Natural killer cell (primary cell): ENCODE measurements at regions not wholly inside any gene's neighbourhood (a gene's known extent, or its start where the extent isn't known, plus 50 kb on each side); places are given as distances from the start of the nearest gene placed in this dataset.

Source experiments
- ATAC-seq, 3 donors: fragments of 150-1000 bp in 2 of 3; fragments of 200-7000 bp in 1 of 3; cut with Tn5 transposase; 1 replicate in 1 of 3; 2 replicates in 2 of 3; pipeline ENCODE4 v1.10.0; 2021; ENCODE audit warnings: mild to moderate bottlenecking in 2 of 3, moderate library complexity in 2 of 3
- DNase-seq, 2 donors: peaks; one replicate each; pipeline versions ENCODE4 v3.0.0 to v3.0.0-alpha.2; 2013 to 2021; ENCODE audit warnings: mixed read lengths in 1 of 2
- H3K27ac ChIP-seq: one replicate; pipeline ENCODE4 v1.5.1; 2013; ENCODE audit warnings: mild to moderate bottlenecking, low read length
- H3K27me3 ChIP-seq: one replicate; pipeline ENCODE4 v1.6.1; 2013; ENCODE audit warnings: low read length; ENCODE audit not compliant: control insufficient read depth, insufficient read depth
- H3K36me3 ChIP-seq: one replicate; pipeline ENCODE4 v1.6.1; 2013; ENCODE audit warnings: low read length; ENCODE audit not compliant: control insufficient read depth, insufficient read depth
- H3K4me1 ChIP-seq: one replicate; pipeline ENCODE4 v1.6.1; 2013; ENCODE audit warnings: low read length; ENCODE audit not compliant: control insufficient read depth, insufficient read depth
- H3K4me3 ChIP-seq: one replicate; pipeline ENCODE4 v1.5.1; 2013; ENCODE audit warnings: low read length
- H3K9me3 ChIP-seq: one replicate; pipeline ENCODE4 v1.6.1; 2013; ENCODE audit warnings: low read length; ENCODE audit not compliant: control insufficient read depth, insufficient read depth
- H3K27ac Mint-ChIP-seq, 2 donors: one replicate each; pipeline ENCODE4 v1.8.0; 2022; ENCODE audit warnings: mild to moderate bottlenecking in 2 of 2, mixed read lengths in 2 of 2, moderate library complexity in 1 of 2
- H3K27me3 Mint-ChIP-seq, 2 donors: one replicate each; pipeline ENCODE4 v1.8.0; 2022; ENCODE audit warnings: low read depth in 2 of 2, mixed read lengths in 2 of 2
- H3K36me3 Mint-ChIP-seq: one replicate; pipeline ENCODE4 v1.8.0; 2022; ENCODE audit warnings: mixed read lengths
- H3K4me1 Mint-ChIP-seq, 2 donors: one replicate each; pipeline ENCODE4 v1.8.0; 2022; ENCODE audit warnings: mixed read lengths in 2 of 2
- H3K4me3 Mint-ChIP-seq: one replicate; pipeline ENCODE4 v1.8.0; 2022; ENCODE audit warnings: mild to moderate bottlenecking, moderate library complexity, mixed read lengths
- H3K9me3 Mint-ChIP-seq, 2 donors: one replicate each; pipeline ENCODE4 v1.8.0; 2022; ENCODE audit warnings: mixed read lengths in 2 of 2
- CTCF ChIP-seq: fragments of 200-600 bp; IDR thresholded peaks from one replicate; pipeline ENCODE4 v1.8.0; 2022; ENCODE audit warnings: antibody characterized with exemption
- WGBS: methylation state at CpG from one replicate; pipeline ENCODE4 v1.1.7; 2013; ENCODE audit warnings: missing lambda C conversion rate; ENCODE audit not compliant: insufficient coverage; 5-methylcytosine and 5-hydroxymethylcytosine counted together
- intact Hi-C: fragments of 100-400 bp; cut with micrococcal nuclease; formaldehyde crosslinking; loops from one replicate; pipeline ENCODE4 v1.14.2; 2022

GRCh38 chr3:148100476-148100875, 597.2 kb upstream of the AGTR1 start:
- ATAC-seq: no peak
- H3K27me3 Mint-ChIP-seq: peaks cover 0 to 6% of the 10 kb centered on the region in 2 donors
- Histone ChIP-seq H3K9me3 (no peaks in the 10 kb centered on the region), H3K4me1 (no peaks in the 10 kb centered on the region), H3K4me3 (no peak overlapping the region), H3K36me3 (no peaks in the 10 kb centered on the region), H3K27me3 (no peaks in the 10 kb centered on the region), H3K27ac (no peak overlapping the region)
- DNase-seq: no peak
- H3K4me3 Mint-ChIP-seq: no peak overlapping the region
- TF ChIP-seq CTCF: no peak
- no peaks in the 10 kb centered on the region for H3K36me3 Mint-ChIP-seq
- H3K4me1 Mint-ChIP-seq: no peaks in the 10 kb centered on the region
- intact Hi-C loops: no loop called here
- H3K27ac Mint-ChIP-seq: no peak overlapping the region
- peaks cover 4% of the 10 kb centered on the region in 2 donors for H3K9me3 Mint-ChIP-seq

DNA sequence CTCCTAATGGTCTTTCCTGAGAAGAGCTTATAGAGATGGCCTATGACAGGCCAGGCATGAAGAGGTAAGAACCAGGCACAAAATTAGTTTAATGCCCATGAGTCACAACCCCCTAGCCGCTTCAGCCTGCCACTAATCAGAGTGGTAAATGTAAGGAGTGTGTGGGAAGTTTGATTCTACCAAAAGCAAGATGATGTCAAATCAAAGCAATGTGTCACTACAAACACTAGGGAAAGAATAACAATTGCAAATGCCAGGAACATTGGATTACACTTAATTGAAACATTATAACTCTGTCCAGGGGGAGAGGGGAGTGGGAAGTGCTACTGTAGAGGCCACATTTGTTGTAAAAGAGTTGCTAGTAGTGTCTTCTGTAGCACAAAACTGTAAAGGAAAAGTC, 596.6 kb upstream of the AGTR1 start:
- Mint-ChIP-seq H3K4me3 (no peak overlapping the region), H3K27me3 (peaks cover 0 to 6% of the 10 kb centered on the region in 2 donors), H3K36me3 (no peaks in the 10 kb centered on the region), H3K9me3 (peaks cover 2 to 4% of the 10 kb centered on the region in 2 donors), H3K27ac (no peak overlapping the region), H3K4me1 (no peaks in the 10 kb centered on the region)
- DNase-seq (no peak), ATAC-seq (no peak)
- H3K36me3 ChIP-seq: no peaks in the 10 kb centered on the region
- H3K4me1 ChIP-seq: no peaks in the 10 kb centered on the region
- no peak for TF ChIP-seq CTCF
- no peak overlapping the region for H3K27ac ChIP-seq
- intact Hi-C loops: no loop called here
- H3K27me3 ChIP-seq: no peaks in the 10 kb centered on the region
- 70% methylated on average over 1 of the region's 1 CpG for WGBS
- no peak overlapping the region for H3K4me3 ChIP-seq
- H3K9me3 ChIP-seq: no peaks in the 10 kb centered on the region

DNA sequence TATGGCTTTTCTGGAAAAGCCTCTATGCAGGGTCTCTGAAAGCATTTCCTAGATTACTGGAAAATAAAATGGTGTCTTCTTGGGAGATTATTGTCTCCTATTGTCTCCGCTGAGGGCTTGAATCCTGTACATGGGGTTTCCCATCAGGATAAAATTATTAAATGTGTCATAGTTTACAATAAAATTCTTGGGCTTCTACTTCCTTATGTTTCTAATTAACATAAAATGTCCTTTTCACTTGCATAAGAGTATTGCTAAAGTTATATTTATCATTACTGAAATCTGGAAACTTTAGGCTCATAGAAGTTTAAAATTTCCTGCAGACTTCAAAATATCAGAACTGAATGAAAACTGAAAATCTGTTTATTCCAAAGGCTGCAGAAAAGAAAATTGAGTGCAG, 595.5 kb upstream of the AGTR1 start:
- WGBS: 80% methylated on average over 1 of the region's 1 CpG
- Mint-ChIP-seq H3K27me3 (peaks cover 0 to 6% of the 10 kb centered on the region in 2 donors), H3K4me3 (no peak overlapping the region)

More for the DNA sequence above, 595.5 kb upstream of the AGTR1 start:
- no peak for TF ChIP-seq CTCF
- H3K4me3 ChIP-seq: no peak overlapping the region
- no peaks in the 10 kb centered on the region for H3K36me3 ChIP-seq
- no peaks in the 10 kb centered on the region for H3K4me1 Mint-ChIP-seq
- intact Hi-C loops: no loop called here
- ATAC-seq (no peak), DNase-seq (no peak)
- no peaks in the 10 kb centered on the region for H3K4me1 ChIP-seq
- H3K27ac ChIP-seq: no peak overlapping the region
- H3K27me3 ChIP-seq: no peaks in the 10 kb centered on the region
- no peak overlapping the region for H3K27ac Mint-ChIP-seq
- no peaks in the 10 kb centered on the region for H3K9me3 ChIP-seq
- H3K36me3 Mint-ChIP-seq: no peaks in the 10 kb centered on the region
- peaks cover 2 to 4% of the 10 kb centered on the region in 2 donors for H3K9me3 Mint-ChIP-seq
